ENCODE measurements at regions not wholly inside any gene's neighbourhood (a gene's known extent, or its start where the extent isn't known, plus 50 kb on each side); places are given as distances from the start of the nearest gene placed in this dataset.

GRCh38 chr7:51792796-51793195 is 476.2 kb upstream of the COBL start:
- no peak for TF ChIP-seq GATA2 (IDR thresholded peaks at IDR 0.05; ENCODE audit: low read depth, low read length)
- TF ChIP-seq GATA3 (IDR thresholded peaks at IDR 0.05; ENCODE audit: low read depth, low read length) = no peak
